IMR-90 (cell line): ENCODE measurements at regions not wholly inside any gene's neighbourhood (a gene's known extent, or its start where the extent isn't known, plus 50 kb on each side); places are given as distances from the start of the nearest gene placed in this dataset.

ENCODE experiments used
- ATAC-seq: fragments of 200-7000 bp; cut with Tn5 transposase; 2 replicates; pipeline ENCODE4 v1.9.1; 2020; ENCODE audit warnings: low read depth, mild to moderate bottlenecking, moderate library complexity
- BruUV-seq: library from RNA; stranded (reverse); fragments of 400-500 nt; replicated peaks from 2 replicates; lab custom pipeline; 2021; lab: Mats Ljungman, UMichigan
- CTCF ChIA-PET: fragments of 300-600 bp; formaldehyde crosslinking; extraction: SDS; loops from one replicate; lab custom pipeline; 2021; ENCODE audit warnings: antibody characterized with exemption; lab: Yijun Ruan, JAX
- POLR2A ChIA-PET: fragments of 300-600 bp; sonication (Branson Sonifier 250); formaldehyde crosslinking; loops from one replicate; lab custom pipeline; 2022; ENCODE audit warnings: antibody characterized with exemption; ENCODE audit not compliant: unreplicated experiment; lab: Charles Lee
- DNase-seq: peaks from one replicate; pipeline ENCODE4 v3.0.0; 2013
- H2AFZ ChIP-seq: replicated peaks from 2 replicates; pipeline ENCODE3; 2013; ENCODE audit warnings: low read length, mild to moderate bottlenecking; ENCODE audit not compliant: poor library complexity
- H2AK5ac ChIP-seq: 2 replicates; pipeline ENCODE4 v1.6.1; 2013; ENCODE audit warnings: low read depth, low read length, inconsistent platforms
- H2AK9ac ChIP-seq: replicated peaks from 2 replicates; pipeline ENCODE3; 2013; ENCODE audit warnings: mild to moderate bottlenecking, low read depth, low read length, moderate library complexity; ENCODE audit not compliant: poor library complexity
- H2BK120ac ChIP-seq: 2 replicates; pipeline ENCODE4 v1.6.1; 2013; ENCODE audit warnings: low read depth, low read length, inconsistent platforms
- H2BK15ac ChIP-seq: 3 replicates; pipeline ENCODE4 v1.6.1; 2013; ENCODE audit warnings: low read depth, low read length, inconsistent platforms
- H2BK20ac ChIP-seq: 2 replicates; pipeline ENCODE4 v1.6.1; 2013; ENCODE audit warnings: low read depth, mild to moderate bottlenecking, inconsistent platforms, low read length, moderate library complexity
- H2BK5ac ChIP-seq: 2 replicates; pipeline ENCODE4 v1.6.1; 2013; ENCODE audit warnings: mild to moderate bottlenecking, low read depth, low read length, inconsistent platforms; ENCODE audit not compliant: poor library complexity, severe bottlenecking
- H3K14ac ChIP-seq: replicated peaks from 2 replicates; pipeline ENCODE4 v1.6.1; 2013; ENCODE audit warnings: low read depth, low read length, inconsistent platforms
- H3K18ac ChIP-seq: 2 replicates; pipeline ENCODE4 v1.6.1; 2013; ENCODE audit warnings: low read depth, low read length, control low read depth
- H3K23ac ChIP-seq: 2 replicates; pipeline ENCODE4 v1.6.1; 2013; ENCODE audit warnings: low read depth, low read length, inconsistent platforms
- H3K27ac ChIP-seq: 2 replicates; pipeline ENCODE4 v1.5.1; 2013; ENCODE audit warnings: mild to moderate bottlenecking, control low read depth, low read length; ENCODE audit not compliant: insufficient read depth
- H3K27me3 ChIP-seq: 2 replicates; pipeline ENCODE4 v1.6.1; 2013; ENCODE audit warnings: low read length; ENCODE audit not compliant: control insufficient read depth, insufficient read depth
- H3K36me3 ChIP-seq: 2 replicates; pipeline ENCODE4 v1.6.1; 2013; ENCODE audit warnings: low read length, mixed read lengths; ENCODE audit not compliant: control insufficient read depth, insufficient read depth
- H3K4ac ChIP-seq: 2 replicates; pipeline ENCODE4 v1.6.1; 2013; ENCODE audit warnings: low read depth, low read length, inconsistent platforms
- H3K4me1 ChIP-seq: 2 replicates; pipeline ENCODE4 v1.6.1; 2013; ENCODE audit warnings: low read length, mixed read lengths; ENCODE audit not compliant: control insufficient read depth, insufficient read depth
- H3K4me2 ChIP-seq: 2 replicates; pipeline ENCODE4 v1.6.1; 2013; ENCODE audit warnings: low read depth, mild to moderate bottlenecking, control low read depth, low read length, moderate library complexity
- H3K4me3 ChIP-seq: 2 replicates; pipeline ENCODE4 v1.5.1; 2013; ENCODE audit warnings: low read depth, mild to moderate bottlenecking, control low read depth, low read length, moderate library complexity; ENCODE audit not compliant: insufficient read depth
- H3K56ac ChIP-seq: 2 replicates; pipeline ENCODE4 v1.6.1; 2013; ENCODE audit warnings: low read length, inconsistent platforms; ENCODE audit not compliant: insufficient read depth; ENCODE audit errors: extremely low read depth
- H3K79me1 ChIP-seq, 2 experiments: 2 replicates each; pipeline ENCODE4 v1.6.1; 2013; ENCODE audit warnings: low read length in 2 of 2, inconsistent platforms in 1 of 2, low read depth in 1 of 2
- H3K9ac ChIP-seq: 2 replicates; pipeline ENCODE4 v1.6.1; 2013; ENCODE audit warnings: low read depth, low read length, control low read depth
- H3K9me1 ChIP-seq: 2 replicates; pipeline ENCODE4 v1.6.1; 2013; ENCODE audit warnings: low read length, inconsistent platforms; ENCODE audit not compliant: insufficient read depth
- H3K9me3 ChIP-seq: 2 replicates; pipeline ENCODE4 v1.6.1; 2013; ENCODE audit warnings: low read length; ENCODE audit not compliant: control insufficient read depth, insufficient read depth
- H4K20me1 ChIP-seq: 2 replicates; pipeline ENCODE4 v1.6.1; 2013; ENCODE audit warnings: low read length, inconsistent platforms; ENCODE audit not compliant: insufficient read depth
- H4K5ac ChIP-seq: 2 replicates; pipeline ENCODE4 v1.6.1; 2013; ENCODE audit warnings: mild to moderate bottlenecking, low read depth, low read length, control low read depth
- H4K8ac ChIP-seq, 2 experiments: 2 replicates each; pipeline ENCODE4 v1.6.1; 2013; ENCODE audit warnings: low read depth in 2 of 2, low read length in 2 of 2, control low read depth in 1 of 2, inconsistent platforms in 1 of 2
- H4K91ac ChIP-seq: 2 replicates; pipeline ENCODE4 v1.6.1; 2013; ENCODE audit warnings: low read depth, low read length, inconsistent platforms; ENCODE audit not compliant: insufficient read depth
- BHLHE40 ChIP-seq: fragments of 150-350 bp; IDR thresholded peaks from 2 replicates; pipeline ENCODE4 v1.6.1; 2016; ENCODE audit warnings: mild to moderate bottlenecking, low read depth, low read length
- CEBPB ChIP-seq: IDR thresholded peaks from 2 replicates; pipeline ENCODE4 v1.6.1; 2012; ENCODE audit warnings: low read depth, low read length, improper control_type of control experiment
- CHD1 ChIP-seq: IDR thresholded peaks from 2 replicates; pipeline ENCODE4 v1.6.1; 2012; ENCODE audit warnings: low read depth, low read length, improper control_type of control experiment
- FOS ChIP-seq: fragments of 150-350 bp; IDR thresholded peaks from 2 replicates; pipeline ENCODE4 v1.6.1; 2016; ENCODE audit warnings: low read depth, low read length
- MAFK ChIP-seq: IDR thresholded peaks from 2 replicates; pipeline ENCODE4 v1.6.1; 2012; ENCODE audit warnings: low read depth, low read length, improper control_type of control experiment
- MXI1 ChIP-seq: IDR thresholded peaks from 2 replicates; pipeline ENCODE4 v1.6.1; 2012; ENCODE audit warnings: low read depth, mild to moderate bottlenecking, low read length, moderate library complexity, borderline replicate concordance
- NFE2L2 ChIP-seq: fragments of 150-350 bp; IDR thresholded peaks from 2 replicates; pipeline ENCODE4 v1.6.1; 2016; ENCODE audit warnings: low read depth, mild to moderate bottlenecking, low read length
- POLR2A ChIP-seq: IDR thresholded peaks from 2 replicates; pipeline ENCODE4 v1.6.1; 2012; ENCODE audit warnings: mild to moderate bottlenecking, low read depth, low read length
- RAD21 ChIP-seq: IDR thresholded peaks from 2 replicates; pipeline ENCODE4 v1.6.1; 2012; ENCODE audit warnings: low read length, improper control_type of control experiment
- RCOR1 ChIP-seq: IDR thresholded peaks from 2 replicates; pipeline ENCODE4 v1.6.1; 2012; ENCODE audit warnings: mild to moderate bottlenecking, low read length, improper control_type of control experiment; ENCODE audit not compliant: insufficient replicate concordance
- SMC3 ChIP-seq: fragments of 150-350 bp; IDR thresholded peaks from 2 replicates; pipeline ENCODE4 v1.6.1; 2016; ENCODE audit warnings: low read depth, mild to moderate bottlenecking, antibody characterized with exemption, low read length, moderate library complexity
- WGBS, 2 experiments: methylation state at CpG; one replicate each; pipeline versions ENCODE4 v1.1.5 to v1.1.7; 2013; ENCODE audit warnings: missing lambda C conversion rate in 2 of 2; ENCODE audit not compliant: insufficient read length in 1 of 2; ENCODE audit errors: extremely low coverage in 2 of 2; 5-methylcytosine and 5-hydroxymethylcytosine counted together
- dilution Hi-C: fragments of 300-500 bp; cut with HindIII; formaldehyde crosslinking; loops from one replicate; pipeline ENCODE4 v1.14.3; 2018; ENCODE audit warnings: low sequenced_read_pairs; ENCODE audit not compliant: unreplicated experiment
- in situ Hi-C: fragments of 300-500 bp; cut with MboI; formaldehyde crosslinking; loops from 3 replicates; pipeline ENCODE4 v1.14.3; 2019; ENCODE audit warnings: low sequenced_read_pairs, inconsistent platforms, mixed read lengths
- intact Hi-C: fragments of 100-400 bp; cut with micrococcal nuclease; formaldehyde crosslinking; loops from 2 replicates; pipeline ENCODE4 v1.10.0; 2022
- TF ChIP-seq, protein P1 (sequence below): fragments of 150-350 bp; IDR thresholded peaks from 2 replicates; pipeline ENCODE4 v1.6.1; 2016; ENCODE audit warnings: low read depth, mild to moderate bottlenecking, low read length, moderate library complexity, borderline replicate concordance
- TF ChIP-seq, protein P2 (sequence below): fragments of 150-350 bp; IDR thresholded peaks from 2 replicates; pipeline ENCODE4 v1.6.1; 2017; ENCODE audit warnings: mild to moderate bottlenecking, antibody characterized with exemption, low read length, low read depth
- TF ChIP-seq, protein P3 (sequence below): conservative IDR thresholded peaks from 2 replicates; pipeline ENCODE4 v1.5.1; 2012; ENCODE audit warnings: mild to moderate bottlenecking, low read depth, low read length, improper control_type of control experiment

DNA sequence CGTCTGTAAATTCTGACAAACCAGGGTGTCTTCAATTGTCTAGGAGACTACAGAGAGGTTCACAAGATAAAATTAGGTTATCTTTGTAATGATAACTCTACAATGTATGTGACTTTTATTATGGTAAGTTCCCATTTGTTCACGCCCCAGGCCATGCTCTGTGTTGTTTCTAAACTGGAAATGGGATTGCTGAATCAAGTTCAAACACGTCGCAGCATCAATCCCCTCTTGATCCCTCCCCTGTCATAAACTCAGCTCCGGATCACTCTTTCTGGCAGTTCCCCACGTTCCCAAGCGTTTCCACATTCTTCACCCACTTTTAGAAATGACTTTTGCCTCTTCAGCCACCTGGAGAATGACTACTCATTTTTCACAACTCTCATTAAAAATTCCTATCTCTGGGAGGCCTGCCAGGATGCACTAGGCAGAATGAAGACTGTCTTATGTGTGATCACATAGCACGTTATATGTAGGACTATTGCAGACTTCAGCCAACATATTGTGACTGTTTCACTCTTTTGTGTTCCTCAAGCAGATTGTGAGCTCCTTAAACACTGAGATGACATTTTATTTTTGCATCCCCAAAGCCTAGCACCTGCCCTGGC is 1124.2 kb upstream of the WWC1 start:
- ChIA-PET POLR2A (no interaction called here), CTCF (no interaction called here)
- Histone ChIP-seq H3K27ac (no peak overlapping the region), H3K9me3 (peaks cover 7% of the 10 kb centered on the region), H2AFZ (no peak overlapping the region), H2BK5ac (no peak overlapping the region), H3K4me3 (no peak overlapping the region), H4K5ac (no peak overlapping the region), H3K79me1 (no peaks in the 10 kb centered on the region), H4K91ac (no peak overlapping the region), H2BK120ac (no peak overlapping the region), H3K4me1 (no peaks in the 10 kb centered on the region), H2AK9ac (no peak overlapping the region), H3K56ac (no peak overlapping the region), H4K20me1 (no peaks in the 10 kb centered on the region), H3K23ac (no peak overlapping the region), H2BK15ac (no peak overlapping the region), H4K8ac (no peak overlapping the region), H3K27me3 (no peaks in the 10 kb centered on the region), H2BK20ac (no peak overlapping the region), H3K9ac (no peak overlapping the region), H3K18ac (no peak overlapping the region), H3K14ac (no peak overlapping the region), H3K36me3 (no peaks in the 10 kb centered on the region), H3K4ac (no peak overlapping the region), H3K4me2 (no peak overlapping the region), H3K9me1 (no peaks in the 10 kb centered on the region), H2AK5ac (no peak overlapping the region)
- in situ Hi-C loops (no loop called here), intact Hi-C loops (no loop called here), dilution Hi-C loops (no loop called here)
- BruUV-seq, result no TSS peak
- ATAC-seq, result no peak
- TF ChIP-seq, protein P1, sequence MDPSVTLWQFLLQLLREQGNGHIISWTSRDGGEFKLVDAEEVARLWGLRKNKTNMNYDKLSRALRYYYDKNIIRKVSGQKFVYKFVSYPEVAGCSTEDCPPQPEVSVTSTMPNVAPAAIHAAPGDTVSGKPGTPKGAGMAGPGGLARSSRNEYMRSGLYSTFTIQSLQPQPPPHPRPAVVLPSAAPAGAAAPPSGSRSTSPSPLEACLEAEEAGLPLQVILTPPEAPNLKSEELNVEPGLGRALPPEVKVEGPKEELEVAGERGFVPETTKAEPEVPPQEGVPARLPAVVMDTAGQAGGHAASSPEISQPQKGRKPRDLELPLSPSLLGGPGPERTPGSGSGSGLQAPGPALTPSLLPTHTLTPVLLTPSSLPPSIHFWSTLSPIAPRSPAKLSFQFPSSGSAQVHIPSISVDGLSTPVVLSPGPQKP, result no peak
- no peak for TF ChIP-seq BHLHE40
- no peak for TF ChIP-seq SMC3
- TF ChIP-seq, protein P2, sequence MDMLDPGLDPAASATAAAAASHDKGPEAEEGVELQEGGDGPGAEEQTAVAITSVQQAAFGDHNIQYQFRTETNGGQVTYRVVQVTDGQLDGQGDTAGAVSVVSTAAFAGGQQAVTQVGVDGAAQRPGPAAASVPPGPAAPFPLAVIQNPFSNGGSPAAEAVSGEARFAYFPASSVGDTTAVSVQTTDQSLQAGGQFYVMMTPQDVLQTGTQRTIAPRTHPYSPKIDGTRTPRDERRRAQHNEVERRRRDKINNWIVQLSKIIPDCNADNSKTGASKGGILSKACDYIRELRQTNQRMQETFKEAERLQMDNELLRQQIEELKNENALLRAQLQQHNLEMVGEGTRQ, result no peak
- TF ChIP-seq CHD1, result no peak
- no peak for TF ChIP-seq RAD21
- no peak for TF ChIP-seq FOS
- no peak for TF ChIP-seq MAFK
- no peak for TF ChIP-seq RCOR1
- TF ChIP-seq POLR2A, result no peak
- no peak for TF ChIP-seq MXI1
- TF ChIP-seq, protein P3, sequence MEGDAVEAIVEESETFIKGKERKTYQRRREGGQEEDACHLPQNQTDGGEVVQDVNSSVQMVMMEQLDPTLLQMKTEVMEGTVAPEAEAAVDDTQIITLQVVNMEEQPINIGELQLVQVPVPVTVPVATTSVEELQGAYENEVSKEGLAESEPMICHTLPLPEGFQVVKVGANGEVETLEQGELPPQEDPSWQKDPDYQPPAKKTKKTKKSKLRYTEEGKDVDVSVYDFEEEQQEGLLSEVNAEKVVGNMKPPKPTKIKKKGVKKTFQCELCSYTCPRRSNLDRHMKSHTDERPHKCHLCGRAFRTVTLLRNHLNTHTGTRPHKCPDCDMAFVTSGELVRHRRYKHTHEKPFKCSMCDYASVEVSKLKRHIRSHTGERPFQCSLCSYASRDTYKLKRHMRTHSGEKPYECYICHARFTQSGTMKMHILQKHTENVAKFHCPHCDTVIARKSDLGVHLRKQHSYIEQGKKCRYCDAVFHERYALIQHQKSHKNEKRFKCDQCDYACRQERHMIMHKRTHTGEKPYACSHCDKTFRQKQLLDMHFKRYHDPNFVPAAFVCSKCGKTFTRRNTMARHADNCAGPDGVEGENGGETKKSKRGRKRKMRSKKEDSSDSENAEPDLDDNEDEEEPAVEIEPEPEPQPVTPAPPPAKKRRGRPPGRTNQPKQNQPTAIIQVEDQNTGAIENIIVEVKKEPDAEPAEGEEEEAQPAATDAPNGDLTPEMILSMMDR, result no peak
- TF ChIP-seq NFE2L2, result no peak
- no peak for TF ChIP-seq CEBPB
- 23% methylated on average over 4 of the region's 8 CpGs; no CpG with 5 or more reads in 1 of the 2 experiments for WGBS, 2 experiments
- DNase-seq, result no peak
